ENCODE measurements at regions not wholly inside any gene's neighbourhood (a gene's known extent, or its start where the extent isn't known, plus 50 kb on each side); places are given as distances from the start of the nearest gene placed in this dataset.

- TF ChIP-seq EP300 (IDR thresholded peaks at IDR 0.05) (no peak), CHD4 (IDR thresholded peaks at IDR 0.05; ENCODE audit: borderline replicate concordance) (no peak), RARB (CRISPR knock-in tag; IDR thresholded peaks at IDR 0.05) (no peak), NPAS2 (CRISPR knock-in tag; IDR thresholded peaks at IDR 0.05; ENCODE audit: borderline replicate concordance) (no peak), CTCF (IDR thresholded peaks at IDR 0.05) (no peak), REST (IDR thresholded peaks at IDR 0.05) (no peak), MAFK (IDR thresholded peaks at IDR 0.05; ENCODE audit: partially characterized antibody) (no peak)
These were observed 126.4 kb downstream of the RPLP1 start for GRCh38 chr15:69578787-69579583.
